Heart left ventricle (tissue), 16 donors: ENCODE measurements at regions not wholly inside any gene's neighbourhood (a gene's known extent, or its start where the extent isn't known, plus 50 kb on each side); places are given as distances from the start of the nearest gene placed in this dataset.

Source experiments
- ATAC-seq, 4 donors: fragments of 200-7000 bp; cut with Tn5 transposase; one replicate each; pipeline ENCODE4 v1.9.1; 2020 to 2022; ENCODE audit warnings: moderate library complexity in 4 of 4, mild to moderate bottlenecking in 3 of 4, moderate number of reproducible peaks in 1 of 4
- DNase-seq, 5 donors: peaks; one replicate each; pipeline ENCODE4 v3.0.0-alpha.2; 2020
- H3K27ac ChIP-seq, 12 donors: fragments of 200-600 bp; sonication (generic) in 4 of 12; one replicate each; pipeline versions ENCODE4 v1.5.0 to v1.8.0; 2016 to 2022; ENCODE audit warnings: mild to moderate bottlenecking in 2 of 12
- H3K27me3 ChIP-seq, 9 donors: fragments of 200-600 bp; sonication (generic) in 2 of 9; one replicate each; pipeline versions ENCODE4 v1.5.1 to v1.8.0; 2016 to 2022; ENCODE audit warnings: mild to moderate bottlenecking in 3 of 9
- H3K36me3 ChIP-seq, 9 donors: fragments of 200-600 bp; sonication (generic) in 2 of 9; one replicate each; pipeline versions ENCODE4 v1.5.0 to v1.8.0; 2018 to 2022; ENCODE audit warnings: mild to moderate bottlenecking in 2 of 9
- H3K4me1 ChIP-seq, 12 donors: fragments of 200-600 bp; sonication (generic) in 4 of 12; one replicate each; pipeline versions ENCODE4 v1.5.0 to v1.8.0; 2016 to 2022; ENCODE audit warnings: mild to moderate bottlenecking in 3 of 12
- H3K4me3 ChIP-seq, 12 donors: fragments of 200-600 bp; sonication (generic) in 4 of 12; one replicate each; pipeline versions ENCODE4 v1.5.0 to v1.8.0; 2017 to 2022; ENCODE audit warnings: mild to moderate bottlenecking in 9 of 12, moderate library complexity in 4 of 12
- H3K9me3 ChIP-seq, 12 donors: fragments of 200-600 bp; sonication (generic) in 4 of 12; one replicate each; pipeline versions ENCODE4 v1.5.0 to v1.8.0; 2016 to 2022; ENCODE audit warnings: mild to moderate bottlenecking in 1 of 12
- CTCF ChIP-seq, 12 donors: fragments of 200-600 bp; sonication (generic) in 4 of 12; IDR thresholded peaks; one replicate each; pipeline versions ENCODE4 v1.5.0 to v1.8.0; 2018 to 2022; ENCODE audit warnings: antibody characterized with exemption in 12 of 12, mild to moderate bottlenecking in 5 of 12
- POLR2A ChIP-seq, 2 donors: fragments of 450-650 bp; IDR thresholded peaks; one replicate each; pipeline ENCODE4 v1.6.1; 2017; ENCODE audit warnings: antibody characterized with exemption in 2 of 2, mild to moderate bottlenecking in 2 of 2, moderate library complexity in 2 of 2
- WGBS, 4 donors: extraction: QIAGEN DNeasy Blood & Tissue Kit in 2 of 4; methylation state at CpG; one replicate each; pipeline versions ENCODE4 v1.1.5 to v1.1.7; 2013 to 2018; 5-methylcytosine and 5-hydroxymethylcytosine counted together
- intact Hi-C, 10 donors: fragments of 100-400 bp; cut with DNase I; formaldehyde crosslinking; loops; one replicate each; pipeline versions ENCODE4 v1.11.1 to v1.14.2; 2022
- donor health status: ischemic (EF 13 %, LVEDD 7.1; RV severe dilation, severe dysfunction).
- donor health status: healthy with polysubstance abuse.
- donor health status: DM: no; HTN: yes; CAD: no.
- donor health status: DM: no; HTN: no; CAD: no.
- donor health status: ischemic (EF 25% LVEDD 6.9; RV normal size, moderate dysfunction).
- donor health status: ischemic (EF 25% LVEDD 5.7; RV mildly dilated, moderate dysfunction).
- donor health status: healthy.
- donor health status: DM: yes; HTN: yes; CAD: no.
- donor health status: ischemic (EF 35%, LVEDD 5.7; RV mildly dilated, moderate dysfunction).
- donor health status: nonischemic (EF 11% LVEDD 7.7; RV severe dilation, severe dysfunction).
- donor health status: DM: yes; HTN: yes; CAD: no.
- donor health status: PGD.
- donor health status: ischemic (EF 29% LVEDD 5.4; RV normal size, mild dysfunction).
- donor health status: nonischemic (EF 23%, LVEDD 6.1; RV moderate dilation, normal function).

GRCh38 chr7:81339946-81340345 lies 421.1 kb upstream of the SEMA3C start:
- Histone ChIP-seq H3K36me3 (no peaks in the 10 kb centered on the region), H3K4me1 (no peaks in the 10 kb centered on the region), H3K9me3 (no peaks in the 10 kb centered on the region), H3K4me3 (no peak overlapping the region), H3K27me3 (no peaks in the 10 kb centered on the region), H3K27ac (no peak overlapping the region)
- intact Hi-C loops, result no loop called here
- 56 to 69% (median 66%) methylated on average over 2 of the region's 2 CpGs for WGBS, 4 donors
- no peak for ATAC-seq
- TF ChIP-seq POLR2A (IDR thresholded peaks at IDR 0.05) (no peak), CTCF (IDR thresholded peaks at IDR 0.05) (no peak)
- DNase-seq, result no peak

GRCh38 chr7:81333536-81333935 lies 414.7 kb upstream of the SEMA3C start:
- no peak for TF ChIP-seq POLR2A (IDR thresholded peaks at IDR 0.05)
- TF ChIP-seq CTCF (IDR thresholded peaks at IDR 0.05), result no peak
- 90 to 95% (median 93%) methylated on average over 13 of the region's 13 CpGs for WGBS, 4 donors
- H3K9me3 ChIP-seq, result no peaks in the 10 kb centered on the region
- H3K27me3 ChIP-seq, result peaks cover 0 to 4% (median 0%) of the 10 kb centered on the region in 9 donors
- no peaks in the 10 kb centered on the region for H3K36me3 ChIP-seq
- ATAC-seq (no peak), DNase-seq (no peak)
- intact Hi-C loops, result no loop called here
- no peak overlapping the region for H3K4me3 ChIP-seq
- no peak overlapping the region for H3K27ac ChIP-seq
- H3K4me1 ChIP-seq, result no peaks in the 10 kb centered on the region

GRCh38 chr7:81333004-81333403 lies 414.2 kb upstream of the SEMA3C start:
- Histone ChIP-seq H3K9me3 (no peaks in the 10 kb centered on the region), H3K27ac (no peak overlapping the region), H3K4me1 (no peaks in the 10 kb centered on the region), H3K27me3 (peaks cover 0 to 4% (median 0%) of the 10 kb centered on the region in 9 donors), H3K4me3 (no peak overlapping the region), H3K36me3 (no peaks in the 10 kb centered on the region)
- TF ChIP-seq CTCF (IDR thresholded peaks at IDR 0.05), result no peak
- no peak for TF ChIP-seq POLR2A (IDR thresholded peaks at IDR 0.05)
- ATAC-seq (no peak), DNase-seq (no peak)
- 76 to 90% (median 87%) methylated on average over 1 of the region's 1 CpG for WGBS, 4 donors
- intact Hi-C loops, result no loop called here

- Histone ChIP-seq H3K4me3 (no peak overlapping the region), H3K4me1 (no peaks in the 10 kb centered on the region), H3K27me3 (peaks cover 0 to 4% (median 0%) of the 10 kb centered on the region in 9 donors), H3K27ac (no peak overlapping the region), H3K36me3 (no peaks in the 10 kb centered on the region), H3K9me3 (no peaks in the 10 kb centered on the region)
- no peak for DNase-seq
- TF ChIP-seq CTCF (IDR thresholded peaks at IDR 0.05) (no peak), POLR2A (IDR thresholded peaks at IDR 0.05) (no peak)
- 35 to 47% (median 44%) methylated on average over 1 of the region's 1 CpG for WGBS, 4 donors
- intact Hi-C loops, result no loop called here
- ATAC-seq, result no peak
These were observed 412.5 kb upstream of the SEMA3C start for GRCh38 chr7:81331061-81332018.
